ENCODE measurements at regions not wholly inside any gene's neighbourhood (a gene's known extent, or its start where the extent isn't known, plus 50 kb on each side); places are given as distances from the start of the nearest gene placed in this dataset.

DNA sequence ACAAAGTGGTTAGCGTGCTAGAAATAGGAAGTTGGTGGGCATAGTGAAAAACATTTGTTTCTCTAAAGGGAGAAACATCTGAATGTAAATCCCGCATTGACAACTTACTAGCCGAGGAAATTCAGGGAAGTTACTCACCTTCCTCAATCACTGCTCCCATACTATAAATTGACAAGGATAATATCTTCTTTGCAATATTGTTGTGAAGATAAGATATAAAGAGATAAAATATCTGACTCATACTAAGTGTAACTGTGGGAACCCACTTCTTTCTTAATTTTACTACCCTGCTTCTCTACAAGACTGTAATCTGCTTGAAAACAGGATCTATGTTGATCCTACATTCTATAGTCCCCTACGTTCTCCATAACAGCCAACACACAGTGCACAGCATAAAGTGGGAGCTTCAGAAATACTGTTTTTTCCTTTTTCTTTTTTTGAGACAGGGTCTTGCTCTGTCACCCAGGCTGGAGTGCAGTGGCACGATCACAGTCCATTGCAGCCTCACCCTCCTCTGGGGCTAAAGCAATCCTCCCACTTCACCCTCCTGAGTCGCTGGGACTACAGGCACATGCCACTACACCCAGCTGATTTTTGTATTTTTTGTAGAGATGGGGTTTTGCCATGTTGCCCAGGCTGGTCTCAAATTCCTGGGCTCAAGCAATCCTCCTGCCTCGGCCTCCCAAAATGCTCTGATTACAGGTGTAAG lies 57.4 kb upstream of the C1orf21 start:
- DNase-seq = no peak

DNA sequence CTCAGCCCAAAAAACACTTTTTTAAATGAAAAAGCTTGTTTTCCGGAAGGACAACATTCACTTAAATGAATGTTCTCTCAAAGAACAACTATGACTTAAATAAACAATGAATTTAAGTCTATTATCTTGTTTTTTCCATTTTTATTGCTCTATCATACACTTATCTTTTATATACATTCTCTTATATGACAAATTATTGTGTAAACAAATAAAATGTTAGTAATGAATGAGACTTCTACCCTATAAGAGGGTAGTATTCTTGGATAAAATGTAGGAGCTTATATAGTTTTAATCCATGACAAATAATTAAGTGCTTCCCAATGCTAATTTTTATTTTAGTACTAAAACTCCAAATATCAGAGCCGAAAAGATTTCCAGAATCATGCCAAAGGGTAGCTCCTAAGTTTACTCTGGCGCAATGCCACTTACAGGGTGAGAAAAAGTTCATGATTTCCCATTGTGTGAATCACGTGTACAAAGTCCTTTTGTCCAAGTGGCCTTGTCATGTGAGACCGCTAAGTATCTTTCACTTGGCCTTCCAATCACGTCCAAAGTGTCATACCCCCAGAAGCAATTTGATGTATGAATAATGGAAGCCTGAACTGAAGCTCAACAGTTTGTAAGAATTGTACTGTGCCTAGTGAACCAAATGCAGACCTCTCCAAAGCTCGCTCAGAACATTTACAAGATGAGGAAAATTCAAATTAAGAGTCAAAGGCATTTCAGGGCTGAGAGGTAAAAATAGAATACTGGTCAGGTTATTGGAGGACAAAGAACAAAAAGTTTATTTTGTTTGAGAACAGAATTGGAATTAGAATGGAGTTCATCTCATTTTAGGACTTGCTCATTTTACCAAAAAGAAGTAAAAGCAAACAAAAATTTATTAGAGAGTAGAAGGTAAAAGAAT lies 56.6 kb upstream of the C1orf21 start:
- DNase-seq = no peak

DNA sequence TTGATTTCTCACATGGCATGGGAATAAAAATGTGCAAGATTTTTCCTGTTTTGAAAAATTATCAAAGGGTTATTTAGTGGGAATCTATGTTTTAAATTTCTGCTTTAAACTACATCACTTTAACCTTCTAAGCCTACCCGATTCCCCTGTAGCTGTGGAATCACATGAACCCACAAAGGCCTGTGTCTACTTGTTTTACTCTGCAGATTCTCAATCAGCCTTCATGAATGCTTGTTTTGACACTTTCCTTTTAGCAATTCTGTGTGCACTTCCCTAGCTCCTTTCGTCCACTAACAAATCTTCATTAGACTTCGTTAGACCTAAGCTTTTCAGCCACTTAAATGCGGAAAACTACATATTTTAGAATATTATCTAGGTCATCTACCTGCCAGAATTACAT lies 56.0 kb upstream of the C1orf21 start:
- no peak for DNase-seq
